H1 (cell line): ENCODE measurements at regions not wholly inside any gene's neighbourhood (a gene's known extent, or its start where the extent isn't known, plus 50 kb on each side); places are given as distances from the start of the nearest gene placed in this dataset.

Source experiments
- CTCF ChIA-PET: fragments of 300-600 bp; sonication (Branson Sonifier 250); formaldehyde crosslinking; loops from one replicate; lab custom pipeline; 2021; ENCODE audit not compliant: partially characterized antibody; lab: Charles Lee
- POLR2A ChIA-PET: fragments of 300-600 bp; sonication (Branson Sonifier 250); formaldehyde crosslinking; loops from one replicate; lab custom pipeline; 2021; ENCODE audit warnings: inconsistent platforms; ENCODE audit not compliant: partially characterized antibody; lab: Charles Lee
- DNase-seq, 2 experiments: peaks; one replicate each; pipeline versions ENCODE4 v3.0.0 to v3.0.0-alpha.2; 2010 to 2022; ENCODE audit warnings: low spot score in 2 of 2, low read depth in 1 of 2, mixed read lengths in 1 of 2
- FAIRE-seq: peaks from 2 replicates; lab custom pipeline; 2011; peaks lifted over from hg19 to GRCh38; lab: Jason Lieb, UNC
- H2AFZ ChIP-seq: 2 replicates; pipeline ENCODE4 v1.8.1; 2012; ENCODE audit warnings: low read length, inconsistent platforms
- H2AK5ac ChIP-seq: 2 replicates; pipeline ENCODE4 v1.6.1; 2013; ENCODE audit warnings: low read depth, low read length
- H2BK120ac ChIP-seq: replicated peaks from 2 replicates; pipeline ENCODE3; 2013; ENCODE audit warnings: low read depth, low read length, inconsistent platforms
- H2BK12ac ChIP-seq: 2 replicates; pipeline ENCODE4 v1.6.1; 2013; ENCODE audit warnings: low read depth, low read length
- H2BK15ac ChIP-seq: 2 replicates; pipeline ENCODE4 v1.6.1; 2013; ENCODE audit warnings: low read length
- H2BK20ac ChIP-seq: 2 replicates; pipeline ENCODE4 v1.6.1; 2013; ENCODE audit warnings: low read length
- H2BK5ac ChIP-seq: 2 replicates; pipeline ENCODE4 v1.6.1; 2013; ENCODE audit warnings: low read depth, low read length
- H3K14ac ChIP-seq: 2 replicates; pipeline ENCODE4 v1.6.1; 2013; ENCODE audit warnings: inconsistent platforms; ENCODE audit not compliant: insufficient read length
- H3K18ac ChIP-seq: 2 replicates; pipeline ENCODE4 v1.6.1; 2013; ENCODE audit warnings: low read length; ENCODE audit errors: extremely low read depth
- H3K23ac ChIP-seq: 2 replicates; pipeline ENCODE4 v1.6.1; 2013; ENCODE audit warnings: inconsistent platforms; ENCODE audit not compliant: insufficient read length
- H3K23me2 ChIP-seq: 2 replicates; pipeline ENCODE4 v1.6.1; 2013; ENCODE audit warnings: low read depth, low read length
- H3K27ac ChIP-seq: 2 replicates; pipeline ENCODE4 v1.6.1; 2011; ENCODE audit warnings: low read depth, low read length, inconsistent platforms
- H3K27me3 ChIP-seq, 4 experiments: replicated peaks in 1 of 4; 1 replicate in 1 of 4; 2 replicates in 3 of 4; pipeline versions ENCODE4 v1.6.1 to v1.8.1; 2011 to 2013; ENCODE audit warnings: low read length in 3 of 4, mild to moderate bottlenecking in 3 of 4, inconsistent platforms in 2 of 4, mixed read lengths in 2 of 4, moderate library complexity in 1 of 4; ENCODE audit not compliant: control insufficient read depth in 3 of 4, insufficient read depth in 3 of 4; ENCODE audit errors: extremely low read depth in 1 of 4
- H3K36me3 ChIP-seq, 4 experiments: 2 replicates each; pipeline versions ENCODE4 v1.6.1 to v1.8.1; 2011 to 2013; ENCODE audit warnings: mild to moderate bottlenecking in 4 of 4, low read length in 3 of 4, moderate library complexity in 2 of 4, control low read depth in 1 of 4, inconsistent platforms in 1 of 4; ENCODE audit not compliant: insufficient read depth in 4 of 4, control insufficient read depth in 2 of 4
- H3K4ac ChIP-seq: replicated peaks from 2 replicates; pipeline ENCODE3; 2013; ENCODE audit warnings: low read length, low read depth, mixed read lengths, inconsistent platforms; ENCODE audit not compliant: insufficient read length
- H3K4me1 ChIP-seq, 4 experiments: replicated peaks in 1 of 4; 1 replicate in 1 of 4; 2 replicates in 3 of 4; pipeline versions ENCODE4 v1.6.1 to v1.8.1; 2011 to 2013; ENCODE audit warnings: low read length in 3 of 4, inconsistent platforms in 2 of 4, mixed read lengths in 1 of 4; ENCODE audit not compliant: insufficient read depth in 4 of 4, control insufficient read depth in 3 of 4
- H3K4me2 ChIP-seq, 2 experiments: 2 replicates each; pipeline versions ENCODE4 v1.6.1 to v1.8.1; 2011 to 2013; ENCODE audit warnings: low read depth in 2 of 2, low read length in 2 of 2, control low read depth in 1 of 2, inconsistent platforms in 1 of 2, mild to moderate bottlenecking in 1 of 2; ENCODE audit not compliant: insufficient read depth in 1 of 2
- H3K4me3 ChIP-seq, 4 experiments: fragments of 200-600, 300-600 bp in 1 of 4; sonication (generic), shearing (Covaris generic), sonication (Bioruptor Twin) in 1 of 4; 2 replicates each; pipeline versions ENCODE4 v1.5.1 to v1.8.1; 2011 to 2016; ENCODE audit warnings: low read length in 4 of 4, low read depth in 3 of 4, control low read depth in 2 of 4, inconsistent platforms in 2 of 4, mild to moderate bottlenecking in 2 of 4, mixed read lengths in 1 of 4, moderate library complexity in 1 of 4; ENCODE audit not compliant: insufficient read depth in 2 of 4; ENCODE audit errors: extremely low read depth in 1 of 4
- H3K56ac ChIP-seq: replicated peaks from 2 replicates; pipeline ENCODE3; 2013; ENCODE audit warnings: low read depth, mild to moderate bottlenecking, mixed read lengths, low read length, inconsistent platforms; ENCODE audit not compliant: insufficient read length
- H3K79me1 ChIP-seq: 2 replicates; pipeline ENCODE4 v1.6.1; 2013; ENCODE audit warnings: low read depth, low read length, control low read depth
- H3K79me2 ChIP-seq, 2 experiments: 2 replicates each; pipeline versions ENCODE4 v1.6.1 to v1.8.1; 2012 to 2013; ENCODE audit warnings: low read length in 2 of 2, mild to moderate bottlenecking in 2 of 2, inconsistent platforms in 1 of 2; ENCODE audit not compliant: insufficient read depth in 2 of 2, control insufficient read depth in 1 of 2
- H3K9ac ChIP-seq, 4 experiments: replicated peaks in 1 of 4; 1 replicate in 1 of 4; 2 replicates in 3 of 4; pipeline versions ENCODE4 v1.6.1 to v1.8.1; 2011 to 2013; ENCODE audit warnings: low read depth in 3 of 4, low read length in 3 of 4, control low read depth in 2 of 4, mild to moderate bottlenecking in 2 of 4, moderate library complexity in 2 of 4, inconsistent platforms in 1 of 4; ENCODE audit errors: extremely low read depth in 1 of 4
- H3K9me3 ChIP-seq, 2 experiments: 2 replicates each; pipeline versions ENCODE4 v1.6.1 to v1.8.1; 2012 to 2013; ENCODE audit warnings: mild to moderate bottlenecking in 2 of 2, moderate library complexity in 2 of 2, control low read depth in 1 of 2, inconsistent platforms in 1 of 2, low read depth in 1 of 2, low read length in 1 of 2, mixed read lengths in 1 of 2; ENCODE audit not compliant: insufficient read depth in 2 of 2
- H4K20me1 ChIP-seq, 2 experiments: replicated peaks in 1 of 2; 2 replicates each; pipeline versions ENCODE3 to v1.8.1; 2011 to 2013; ENCODE audit warnings: inconsistent platforms in 2 of 2, low read length in 2 of 2, mild to moderate bottlenecking in 1 of 2; ENCODE audit not compliant: insufficient read depth in 2 of 2, control insufficient read depth in 1 of 2
- H4K5ac ChIP-seq: 2 replicates; pipeline ENCODE4 v1.6.1; 2013; ENCODE audit warnings: low read length, low read depth, mixed read lengths, inconsistent platforms; ENCODE audit not compliant: insufficient read length
- H4K8ac ChIP-seq: 2 replicates; pipeline ENCODE4 v1.8.0; 2013; ENCODE audit warnings: mild to moderate bottlenecking, moderate library complexity, low read length, inconsistent platforms; ENCODE audit not compliant: insufficient read depth; ENCODE audit errors: extremely low read depth
- H4K91ac ChIP-seq: replicated peaks from 2 replicates; pipeline ENCODE3; 2013; ENCODE audit warnings: low read length, mixed read lengths, inconsistent platforms; ENCODE audit not compliant: insufficient read length
- ATF2 ChIP-seq: IDR thresholded peaks from 2 replicates; pipeline ENCODE4 v1.6.1; 2012; ENCODE audit warnings: low read length, inconsistent platforms
- BCL11A ChIP-seq, 2 experiments: IDR thresholded peaks; one replicate each; pipeline ENCODE4 v1.6.1; 2011; ENCODE audit warnings: low read depth in 2 of 2, low read length in 2 of 2, mild to moderate bottlenecking in 2 of 2
- BRCA1 ChIP-seq: IDR thresholded peaks from 2 replicates; pipeline ENCODE4 v1.6.1; 2012; ENCODE audit warnings: low read depth, low read length, improper control_type of control experiment
- CHD2 ChIP-seq: IDR thresholded peaks from 2 replicates; pipeline ENCODE4 v1.6.1; 2012; ENCODE audit warnings: low read length, improper control_type of control experiment
- CTBP2 ChIP-seq: IDR thresholded peaks from 2 replicates; pipeline ENCODE4 v1.7.0; 2011; ENCODE audit warnings: borderline replicate concordance, mild to moderate bottlenecking, moderate library complexity, mixed read lengths, low read length; ENCODE audit not compliant: insufficient read depth, insufficient read length
- CTCF ChIP-seq, 3 experiments: IDR thresholded peaks; 1 replicate in 2 of 3; 2 replicates in 1 of 3; pipeline versions ENCODE4 v1.5.1 to v1.6.1; 2011; ENCODE audit warnings: low read length in 3 of 3, mild to moderate bottlenecking in 3 of 3, inconsistent platforms in 2 of 3, low read depth in 1 of 3, moderate library complexity in 1 of 3; ENCODE audit not compliant: insufficient read depth in 1 of 3; ENCODE audit errors: control extremely low read depth in 1 of 3
- KDM1A ChIP-seq: fragments of 200-600, 300-600 bp; sonication (generic); IDR thresholded peaks from 2 replicates; pipeline ENCODE4 v1.7.1; 2016; ENCODE audit warnings: mild to moderate bottlenecking, low read length, borderline replicate concordance
- NRF1 ChIP-seq: IDR thresholded peaks from 2 replicates; pipeline ENCODE4 v1.6.1; 2011; ENCODE audit warnings: mild to moderate bottlenecking, low read depth, low read length, improper control_type of control experiment
- SP1 ChIP-seq: IDR thresholded peaks from 2 replicates; pipeline ENCODE4 v1.6.1; 2011; ENCODE audit warnings: low read depth, low read length
- SRF ChIP-seq: IDR thresholded peaks from 2 replicates; pipeline ENCODE4 v1.6.1; 2011; ENCODE audit warnings: mild to moderate bottlenecking, low read depth, low read length, moderate library complexity
- TAF1 ChIP-seq: IDR thresholded peaks from 2 replicates; pipeline ENCODE4 v1.6.1; 2011; ENCODE audit warnings: mild to moderate bottlenecking, low read depth, low read length
- WGBS, 2 experiments: shearing (Covaris generic) in 1 of 2; methylation state at CpG; one replicate each; pipeline versions ENCODE4 v1.1.6 to v1.1.7; 2013 to 2015; ENCODE audit warnings: low lambda C conversion rate in 2 of 2, mixed read lengths in 2 of 2, inconsistent platforms in 1 of 2, low coverage in 1 of 2, missing lambda C conversion rate in 1 of 2; ENCODE audit not compliant: insufficient replicate concordance in 2 of 2, insufficient coverage in 1 of 2, insufficient read length in 1 of 2; ENCODE audit errors: extremely low coverage in 1 of 2, missing lambda C conversion rate in 1 of 2; 5-methylcytosine and 5-hydroxymethylcytosine counted together

- Histone ChIP-seq H3K36me3 (no peaks in the 10 kb centered on the region), H3K27ac (no peak overlapping the region), H4K20me1 (no peaks in the 10 kb centered on the region), H3K14ac (no peak overlapping the region), H3K23me2 (peaks cover 3% of the 10 kb centered on the region; the same call in 1 of the 2 replicates), H3K4ac (no peak overlapping the region), H2BK20ac (no peak overlapping the region), H4K91ac (no peak overlapping the region), H3K4me3 (no peak overlapping the region), H3K18ac (no peak overlapping the region), H3K4me2 (no peak overlapping the region), H2AFZ (no peak overlapping the region), H3K4me1 (no peaks in the 10 kb centered on the region), H2BK120ac (no peak overlapping the region), H3K79me2 (no peaks in the 10 kb centered on the region), H2AK5ac (no peak overlapping the region), H4K8ac (no peak overlapping the region), H3K56ac (no peak overlapping the region), H3K9ac (no peak overlapping the region), H4K5ac (no peak overlapping the region), H2BK5ac (no peak overlapping the region), H3K23ac (no peak overlapping the region), H3K9me3 (peaks cover 7 to 10% of the 10 kb centered on the region in 2 experiments; a peak in 2 of 4 replicates), H2BK15ac (no peak overlapping the region), H3K79me1 (no peaks in the 10 kb centered on the region), H2BK12ac (no peak overlapping the region), H3K27me3 (no peaks in the 10 kb centered on the region)
- POLR2A ChIA-PET = no interaction called here
- CTCF ChIA-PET = no interaction called here
- WGBS, 2 experiments = 95% methylated on average over 4 of the region's 4 CpGs; no CpG with 5 or more reads in 1 of the 2 experiments
- FAIRE-seq (no peak), DNase-seq (no peak)
- no peak for TF ChIP-seq CTBP2
- TF ChIP-seq CTCF (IDR thresholded peaks at IDR 0.05; ENCODE audit: control extremely low read depth in 1 of 3, insufficient read depth in 1 of 3, low read depth in 1 of 3, low read length in 3 of 3) = no peak
- TF ChIP-seq SP1 = no peak
- no peak for TF ChIP-seq BCL11A (IDR thresholded peaks at IDR 0.05; ENCODE audit: low read depth in 2 of 2, low read length in 2 of 2)
- TF ChIP-seq NRF1 = no peak
- no peak for TF ChIP-seq BRCA1
- TF ChIP-seq CHD2 = no peak
- TF ChIP-seq ATF2 = no peak
- TF ChIP-seq TAF1 = no peak
- no peak for TF ChIP-seq KDM1A
- TF ChIP-seq SRF = no peak
These were observed 212.6 kb downstream of the CLIC5 start for GRCh38 chr6:45803071-45803470.
